ENCODE measurements at regions not wholly inside any gene's neighbourhood (a gene's known extent, or its start where the extent isn't known, plus 50 kb on each side); places are given as distances from the start of the nearest gene placed in this dataset.

DNA sequence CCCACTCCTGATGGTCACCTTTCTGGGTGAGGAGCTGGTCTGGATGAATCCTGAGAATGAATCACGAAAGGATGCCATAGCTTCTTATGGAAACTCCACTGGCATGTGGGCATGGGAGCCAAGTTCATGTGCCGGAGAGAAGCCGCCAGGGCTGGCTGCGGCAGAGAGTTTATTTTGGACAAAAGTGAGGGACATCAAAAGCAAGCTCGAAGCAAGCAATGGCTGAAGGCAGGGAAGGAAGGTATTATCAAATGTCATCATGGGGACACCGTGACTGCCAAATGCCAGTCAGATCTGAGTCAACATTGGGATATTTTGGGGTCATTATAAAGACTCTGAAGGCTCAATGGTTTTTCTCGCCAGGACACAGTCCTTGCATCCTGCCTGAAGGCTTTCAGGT, 249.1 kb downstream of the QKI start:
- H3K4me2 ChIP-seq (ENCODE audit: low read depth, low read length), result no peak overlapping the region
- BruUV-seq (replicated peaks), result no TSS peak
- DNase-seq (ENCODE audit: low spot score) (no peak), FAIRE-seq (no peak), ATAC-seq (no peak)
- H3K4me3 ChIP-seq (replicated peaks in 1 of 3; ENCODE audit: insufficient read depth in 1 of 3, low read depth in 2 of 3, low read length in 3 of 3), result no peak overlapping the region
- no peak overlapping the region for H2AFZ ChIP-seq (ENCODE audit: low read length)
- no peak overlapping the region for H3K27ac ChIP-seq (ENCODE audit: extremely low read length, insufficient read depth, low read length)
- 54% methylated on average over 7 of the region's 7 CpGs for whole genome bisulfite sequencing (ENCODE audit: low lambda C conversion rate)
- H4K20me1 ChIP-seq (ENCODE audit: insufficient read depth, low read length), result no peaks in the 10 kb centered on the region
- no peaks in the 10 kb centered on the region for H3K79me2 ChIP-seq (ENCODE audit: insufficient read depth, low read length)
- intact Hi-C loops (cut with micrococcal nuclease; ENCODE audit: unreplicated experiment), result no loop called here
- H3K9me3 ChIP-seq (ENCODE audit: low read length), result no peaks in the 10 kb centered on the region
- in situ Hi-C loops (cut with HindIII; ENCODE audit: extremely low pct_ligation_motif_present, low pct_unique_long_range_greater_than_20kb), result no loop called here
- H3K9ac ChIP-seq (ENCODE audit: insufficient read depth, low read depth, low read length), result no peak overlapping the region
- H3K36me3 ChIP-seq (replicated peaks in 1 of 2; ENCODE audit: control insufficient read depth in 1 of 2, insufficient read depth in 2 of 2, low read length in 2 of 2), result no peaks in the 10 kb centered on the region
- no peak for TF ChIP-seq ZNF670 (CRISPR knock-in tag; IDR thresholded peaks at IDR 0.05; ENCODE audit: borderline replicate concordance)
- TF ChIP-seq MIXL1 (CRISPR knock-in tag; IDR thresholded peaks at IDR 0.05), result no peak
- TF ChIP-seq, protein P1, sequence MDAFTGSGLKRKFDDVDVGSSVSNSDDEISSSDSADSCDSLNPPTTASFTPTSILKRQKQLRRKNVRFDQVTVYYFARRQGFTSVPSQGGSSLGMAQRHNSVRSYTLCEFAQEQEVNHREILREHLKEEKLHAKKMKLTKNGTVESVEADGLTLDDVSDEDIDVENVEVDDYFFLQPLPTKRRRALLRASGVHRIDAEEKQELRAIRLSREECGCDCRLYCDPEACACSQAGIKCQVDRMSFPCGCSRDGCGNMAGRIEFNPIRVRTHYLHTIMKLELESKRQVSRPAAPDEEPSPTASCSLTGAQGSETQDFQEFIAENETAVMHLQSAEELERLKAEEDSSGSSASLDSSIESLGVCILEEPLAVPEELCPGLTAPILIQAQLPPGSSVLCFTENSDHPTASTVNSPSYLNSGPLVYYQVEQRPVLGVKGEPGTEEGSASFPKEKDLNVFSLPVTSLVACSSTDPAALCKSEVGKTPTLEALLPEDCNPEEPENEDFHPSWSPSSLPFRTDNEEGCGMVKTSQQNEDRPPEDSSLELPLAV (CRISPR knock-in tag; conservative IDR thresholded peaks at IDR 0.05; ENCODE audit: low read depth), result no peak
- no peaks in the 10 kb centered on the region for H3K4me1 ChIP-seq (ENCODE audit: insufficient read depth, low read length)
- H3K27me3 ChIP-seq (ENCODE audit: control insufficient read depth in 1 of 2, insufficient read depth in 2 of 2, low read length in 2 of 2), result peaks cover 0 to 19% of the 10 kb centered on the region in 2 experiments; a peak in 2 of 5 replicates
- ChIA-PET CTCF (ENCODE audit: low intra/inter-chr PET ratio, low total read pairs) (no interaction called here), POLR2A (no interaction called here)

DNA sequence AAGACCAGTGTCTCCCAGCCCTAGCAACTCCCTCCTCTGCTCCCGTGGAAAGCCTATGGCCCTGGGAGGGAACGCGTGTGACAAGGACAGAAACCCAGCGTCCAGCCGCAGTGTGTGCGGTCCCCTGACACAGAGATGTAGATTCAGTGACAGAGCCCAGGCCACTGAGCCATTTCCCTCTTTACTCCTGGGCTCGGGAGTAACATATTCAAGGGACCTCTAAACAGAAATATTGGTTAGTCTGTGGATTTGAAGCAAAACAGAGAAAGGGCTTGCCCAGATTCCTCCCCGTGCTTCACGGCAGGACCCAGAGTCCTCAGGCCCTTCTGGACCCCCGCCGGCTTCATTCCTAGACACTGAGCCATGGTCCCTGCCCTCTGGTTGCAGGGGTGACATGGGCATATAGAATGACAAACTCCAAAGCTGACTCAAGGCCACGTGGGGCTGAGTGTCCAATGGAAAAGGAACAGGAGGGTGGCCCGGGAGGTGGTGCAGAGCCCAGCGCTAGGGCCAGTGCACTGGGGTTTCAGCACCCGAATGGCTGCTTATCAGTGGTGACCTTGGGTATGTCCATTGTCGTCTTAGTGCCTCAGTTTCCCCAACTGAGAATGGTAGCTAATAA, 248.2 kb downstream of the QKI start:
- Histone ChIP-seq H3K27ac (ENCODE audit: extremely low read length, insufficient read depth, low read length) (no peak overlapping the region), H3K4me2 (ENCODE audit: low read depth, low read length) (no peak overlapping the region), H3K27me3 (ENCODE audit: control insufficient read depth in 1 of 2, insufficient read depth in 2 of 2, low read length in 2 of 2) (peaks cover 0 to 14% of the 10 kb centered on the region in 2 experiments; a peak in 2 of 5 replicates), H3K9ac (ENCODE audit: insufficient read depth, low read depth, low read length) (no peak overlapping the region), H3K36me3 (replicated peaks in 1 of 2; ENCODE audit: control insufficient read depth in 1 of 2, insufficient read depth in 2 of 2, low read length in 2 of 2) (no peaks in the 10 kb centered on the region), H4K20me1 (ENCODE audit: insufficient read depth, low read length) (no peaks in the 10 kb centered on the region), H3K4me1 (ENCODE audit: insufficient read depth, low read length) (no peaks in the 10 kb centered on the region), H3K4me3 (replicated peaks in 1 of 3; ENCODE audit: insufficient read depth in 1 of 3, low read depth in 2 of 3, low read length in 3 of 3) (no peak overlapping the region), H3K9me3 (ENCODE audit: low read length) (no peaks in the 10 kb centered on the region), H2AFZ (ENCODE audit: low read length) (no peak overlapping the region), H3K79me2 (ENCODE audit: insufficient read depth, low read length) (no peaks in the 10 kb centered on the region)
- TF ChIP-seq MXD4 (CRISPR knock-in tag; IDR thresholded peaks at IDR 0.05), result no peak
- TF ChIP-seq REPIN1 (CRISPR knock-in tag; IDR thresholded peaks at IDR 0.05; ENCODE audit: borderline replicate concordance, low read depth), result no peak
- TF ChIP-seq, protein P2, sequence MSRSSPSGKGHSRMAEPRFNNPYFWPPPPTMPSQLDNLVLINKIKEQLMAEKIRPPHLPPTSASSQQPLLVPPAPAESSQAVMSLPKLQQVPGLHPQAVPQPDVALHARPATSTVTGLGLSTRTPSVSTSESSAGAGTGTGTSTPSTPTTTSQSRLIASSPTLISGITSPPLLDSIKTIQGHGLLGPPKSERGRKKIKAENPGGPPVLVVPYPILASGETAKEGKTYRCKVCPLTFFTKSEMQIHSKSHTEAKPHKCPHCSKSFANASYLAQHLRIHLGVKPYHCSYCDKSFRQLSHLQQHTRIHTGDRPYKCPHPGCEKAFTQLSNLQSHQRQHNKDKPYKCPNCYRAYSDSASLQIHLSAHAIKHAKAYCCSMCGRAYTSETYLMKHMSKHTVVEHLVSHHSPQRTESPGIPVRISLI (CRISPR knock-in tag; IDR thresholded peaks at IDR 0.05; ENCODE audit: borderline replicate concordance), result no peak
- no peak for TF ChIP-seq ZZZ3 (CRISPR knock-in tag; IDR thresholded peaks at IDR 0.05; ENCODE audit: borderline replicate concordance)
- no peak for TF ChIP-seq ZNF180 (CRISPR knock-in tag; IDR thresholded peaks at IDR 0.05; ENCODE audit: borderline replicate concordance, low read depth)
- WGBS (ENCODE audit: low lambda C conversion rate), result 56% methylated on average over 16 of the region's 16 CpGs
- ChIA-PET CTCF (ENCODE audit: low intra/inter-chr PET ratio, low total read pairs) (no interaction called here), POLR2A (no interaction called here)
- no peak for FAIRE-seq
- in situ Hi-C loops (cut with HindIII; ENCODE audit: extremely low pct_ligation_motif_present, low pct_unique_long_range_greater_than_20kb) (no loop called here), intact Hi-C loops (cut with micrococcal nuclease; ENCODE audit: unreplicated experiment) (no loop called here)
- BruUV-seq (replicated peaks), result no TSS peak
- no peak for DNase-seq (ENCODE audit: low spot score)
- no peak for ATAC-seq

Measured in HepG2 (cell line).